HepG2 (cell line): ENCODE measurements at regions not wholly inside any gene's neighbourhood (a gene's known extent, or its start where the extent isn't known, plus 50 kb on each side); places are given as distances from the start of the nearest gene placed in this dataset.

Source experiments
- ATAC-seq: fragments of 200-7000 bp; cut with Tn5 transposase; 3 replicates; pipeline ENCODE4 v1.9.1; 2020; ENCODE audit warnings: mild to moderate bottlenecking, moderate library complexity
- BruUV-seq: library from RNA; stranded (reverse); fragments of 400-500 nt; replicated peaks from 2 replicates; lab custom pipeline; 2021; lab: Mats Ljungman, UMichigan
- CTCF ChIA-PET: fragments of 300-600 bp; formaldehyde crosslinking; extraction: SDS; loops from one replicate; lab custom pipeline; 2021; ENCODE audit warnings: low total read pairs, inconsistent platforms, low intra/inter-chr PET ratio; lab: Yijun Ruan, JAX
- POLR2A ChIA-PET: fragments of 350-600 bp; sonication (Branson Sonifier 250); formaldehyde crosslinking; loops from one replicate; lab custom pipeline; 2020; ENCODE audit warnings: antibody characterized with exemption, inconsistent platforms; lab: Yijun Ruan, JAX
- DNase-seq: peaks from one replicate; pipeline ENCODE4 v3.0.0-alpha.2; 2015; ENCODE audit warnings: low spot score
- FAIRE-seq: peaks from 3 replicates; lab custom pipeline; 2011; peaks lifted over from hg19 to GRCh38; lab: Jason Lieb, UNC
- H2AFZ ChIP-seq: one replicate; pipeline ENCODE4 v1.6.1; 2011; ENCODE audit warnings: low read length, inconsistent platforms
- H3K27ac ChIP-seq: fragments of 300-600 bp; 3 replicates; pipeline ENCODE4 v1.8.0; 2011; ENCODE audit warnings: mixed run types, mild to moderate bottlenecking, mixed read lengths, low read length, inconsistent platforms; ENCODE audit not compliant: insufficient read depth; ENCODE audit errors: extremely low read length
- H3K27me3 ChIP-seq, 2 experiments: fragments of 200-600 bp in 1 of 2; 2 replicates in 1 of 2; 3 replicates in 1 of 2; pipeline versions ENCODE4 v1.6.0 to v1.8.0; 2011; ENCODE audit warnings: low read length in 2 of 2, mild to moderate bottlenecking in 2 of 2, moderate library complexity in 2 of 2, inconsistent platforms in 1 of 2; ENCODE audit not compliant: insufficient read depth in 2 of 2, control insufficient read depth in 1 of 2
- H3K36me3 ChIP-seq, 2 experiments: fragments of 200-600 bp in 1 of 2; replicated peaks in 1 of 2; 2 replicates in 1 of 2; 3 replicates in 1 of 2; pipeline versions ENCODE4 v1.5.1 to v1.8.0; 2011; ENCODE audit warnings: low read length in 2 of 2, inconsistent platforms in 1 of 2; ENCODE audit not compliant: insufficient read depth in 2 of 2, control insufficient read depth in 1 of 2
- H3K4me1 ChIP-seq: 2 replicates; pipeline ENCODE4 v1.5.1; 2012; ENCODE audit warnings: low read length, inconsistent platforms; ENCODE audit not compliant: insufficient read depth
- H3K4me2 ChIP-seq: 2 replicates; pipeline ENCODE4 v1.6.0; 2011; ENCODE audit warnings: low read depth, low read length, inconsistent platforms
- H3K4me3 ChIP-seq, 3 experiments: fragments of 200-600 bp in 1 of 3; sonication (generic), shearing (Covaris generic) in 1 of 3; replicated peaks in 1 of 3; 2 replicates each; pipeline ENCODE4 v1.5.1; 2011 to 2016; ENCODE audit warnings: low read length in 3 of 3, inconsistent platforms in 2 of 3, low read depth in 2 of 3, mild to moderate bottlenecking in 2 of 3, control low read depth in 1 of 3, mixed read lengths in 1 of 3; ENCODE audit not compliant: insufficient read depth in 1 of 3
- H3K79me2 ChIP-seq: one replicate; pipeline ENCODE4 v1.6.1; 2011; ENCODE audit warnings: low read length, inconsistent platforms; ENCODE audit not compliant: insufficient read depth
- H3K9ac ChIP-seq: 2 replicates; pipeline ENCODE4 v1.6.0; 2011; ENCODE audit warnings: mild to moderate bottlenecking, low read depth, low read length, inconsistent platforms; ENCODE audit not compliant: insufficient read depth
- H3K9me3 ChIP-seq: 2 replicates; pipeline ENCODE4 v1.5.1; 2012; ENCODE audit warnings: mild to moderate bottlenecking, low read length
- H4K20me1 ChIP-seq: 2 replicates; pipeline ENCODE4 v1.6.0; 2011; ENCODE audit warnings: inconsistent platforms, mild to moderate bottlenecking, low read length, moderate library complexity; ENCODE audit not compliant: insufficient read depth
- ADNP ChIP-seq: sonication (generic); formaldehyde crosslinking; IDR thresholded peaks from 2 replicates; pipeline ENCODE4 v1.4.0; 2020; ENCODE audit warnings: missing genetic modification reagents
- ASH2L ChIP-seq: fragments of 300-600, 200-600 bp; sonication (generic); IDR thresholded peaks from 2 replicates; pipeline ENCODE4 v1.7.0; 2017; ENCODE audit warnings: low read depth, mild to moderate bottlenecking, moderate library complexity, mixed read lengths, low read length; ENCODE audit not compliant: insufficient read length
- CEBPZ ChIP-seq: IDR thresholded peaks from 2 replicates; pipeline ENCODE4 v1.6.1; 2012; ENCODE audit warnings: low read length, improper control_type of control experiment
- CTCF ChIP-seq: sonication (generic); formaldehyde crosslinking; IDR thresholded peaks from 2 replicates; pipeline ENCODE4 v1.5.0; 2020; ENCODE audit warnings: mild to moderate bottlenecking, missing genetic modification reagents, moderate library complexity
- DDIT3 ChIP-seq: sonication (generic); formaldehyde crosslinking; IDR thresholded peaks from 2 replicates; pipeline ENCODE4 v1.4.0; 2020; ENCODE audit warnings: mild to moderate bottlenecking, missing genetic modification reagents
- ELF1 ChIP-seq: sonication (generic); formaldehyde crosslinking; IDR thresholded peaks from 2 replicates; pipeline ENCODE4 v1.4.0; 2020; ENCODE audit warnings: missing genetic modification reagents
- ERF ChIP-seq: IDR thresholded peaks from 2 replicates; pipeline ENCODE4 v1.6.1; 2018; ENCODE audit warnings: missing biosample characterization, missing genetic modification reagents
- FIP1L1 ChIP-seq: fragments of 200-400 bp; formaldehyde crosslinking; IDR thresholded peaks from 2 replicates; pipeline ENCODE4 v1.6.1; 2018; ENCODE audit warnings: low read depth, mild to moderate bottlenecking, low read length, moderate library complexity, borderline replicate concordance; ENCODE audit not compliant: insufficient read depth
- GFI1 ChIP-seq: sonication (generic); formaldehyde crosslinking; IDR thresholded peaks from 2 replicates; pipeline ENCODE4 v1.5.0; 2020; ENCODE audit warnings: missing genetic modification reagents, mild to moderate bottlenecking, borderline replicate concordance
- MAFF ChIP-seq: IDR thresholded peaks from 2 replicates; pipeline ENCODE4 v1.6.1; 2011; ENCODE audit warnings: low read depth, low read length, improper control_type of control experiment
- RFX1 ChIP-seq: fragments of 450-650 bp; IDR thresholded peaks from 2 replicates; pipeline ENCODE4 v1.6.1; 2017
- TARDBP ChIP-seq: sonication (generic); formaldehyde crosslinking; IDR thresholded peaks from 2 replicates; pipeline ENCODE4 v1.8.0; 2022; ENCODE audit warnings: mild to moderate bottlenecking, missing genetic modification reagents
- ZMYM4 ChIP-seq: sonication (generic); formaldehyde crosslinking; IDR thresholded peaks from 2 replicates; pipeline ENCODE4 v1.8.1; 2023; ENCODE audit warnings: mild to moderate bottlenecking, missing genetic modification reagents
- ZNF34 ChIP-seq: sonication (generic); formaldehyde crosslinking; IDR thresholded peaks from 2 replicates; pipeline ENCODE4 v1.4.0; 2020; ENCODE audit warnings: mild to moderate bottlenecking, missing genetic modification reagents, borderline replicate concordance
- ZNF780A ChIP-seq: sonication (generic); formaldehyde crosslinking; IDR thresholded peaks from 2 replicates; pipeline ENCODE4 v1.8.0; 2022; ENCODE audit warnings: mild to moderate bottlenecking, missing genetic modification reagents, moderate library complexity
- WGBS: methylation state at CpG from one replicate; pipeline ENCODE4 v1.1.6; 2017; ENCODE audit warnings: low lambda C conversion rate; 5-methylcytosine and 5-hydroxymethylcytosine counted together
- in situ Hi-C: cut with HindIII; loops from 2 replicates; pipeline ENCODE4 v1.10.0; 2017; ENCODE audit warnings: low pct_unique_long_range_greater_than_20kb; ENCODE audit not compliant: extremely low pct_ligation_motif_present
- intact Hi-C: fragments of 100-400 bp; cut with micrococcal nuclease; formaldehyde crosslinking; loops from one replicate; pipeline ENCODE4 v1.10.0; 2022; ENCODE audit not compliant: unreplicated experiment

GRCh38 chr7:85833066-85833465 lies 646.2 kb upstream of the SEMA3D start:
- no TSS peak for BruUV-seq
- no peaks in the 10 kb centered on the region for H3K4me1 ChIP-seq
- CTCF ChIA-PET = no interaction called here
- intact Hi-C loops (loop anchor here (5.0 kb wide), 1 partner anchor 801 kb away; no protein-coding TSS in a partner anchor), in situ Hi-C loops (no loop called here)
- POLR2A ChIA-PET = no interaction called here
- no peaks in the 10 kb centered on the region for H3K36me3 ChIP-seq
- H3K4me2 ChIP-seq = no peak overlapping the region
- TF ChIP-seq CTCF (CRISPR knock-in tag) = no peak
- no peak for TF ChIP-seq ZMYM4 (CRISPR knock-in tag)
- no peak for TF ChIP-seq ZNF34 (CRISPR knock-in tag)
- TF ChIP-seq DDIT3 (CRISPR knock-in tag) = no peak
- TF ChIP-seq FIP1L1 = no peak
- TF ChIP-seq MAFF = no peak
- no peak for TF ChIP-seq ADNP (CRISPR knock-in tag)
- no peak for TF ChIP-seq ASH2L
- no peak for TF ChIP-seq ZNF780A
- no peak for TF ChIP-seq ELF1 (CRISPR knock-in tag)
- TF ChIP-seq TARDBP = no peak
- TF ChIP-seq ERF = no peak
- no peak for TF ChIP-seq CEBPZ
- TF ChIP-seq GFI1 = no peak
- TF ChIP-seq RFX1 = no peak
- no peak overlapping the region for H3K27ac ChIP-seq
- H3K79me2 ChIP-seq = no peaks in the 10 kb centered on the region
- no peaks in the 10 kb centered on the region for H3K9me3 ChIP-seq
- no peaks in the 10 kb centered on the region for H4K20me1 ChIP-seq
- H3K9ac ChIP-seq = no peak overlapping the region
- H3K4me3 ChIP-seq = no peak overlapping the region
- FAIRE-seq = no peak
- ATAC-seq = no peak
- no peak for DNase-seq
- no peak overlapping the region for H2AFZ ChIP-seq
- WGBS = 2% methylated on average over 3 of the region's 3 CpGs
- no peaks in the 10 kb centered on the region for H3K27me3 ChIP-seq
